Natural killer cell (primary cell): ENCODE measurements at regions not wholly inside any gene's neighbourhood (a gene's known extent, or its start where the extent isn't known, plus 50 kb on each side); places are given as distances from the start of the nearest gene placed in this dataset.

ENCODE experiments used
- ATAC-seq, 3 donors: fragments of 150-1000 bp in 2 of 3; fragments of 200-7000 bp in 1 of 3; cut with Tn5 transposase; 1 replicate in 1 of 3; 2 replicates in 2 of 3; pipeline ENCODE4 v1.10.0; 2021; ENCODE audit warnings: mild to moderate bottlenecking in 2 of 3, moderate library complexity in 2 of 3
- DNase-seq, 2 donors: peaks; one replicate each; pipeline versions ENCODE4 v3.0.0 to v3.0.0-alpha.2; 2013 to 2021; ENCODE audit warnings: mixed read lengths in 1 of 2
- H3K27ac ChIP-seq: one replicate; pipeline ENCODE4 v1.5.1; 2013; ENCODE audit warnings: mild to moderate bottlenecking, low read length
- H3K27me3 ChIP-seq: one replicate; pipeline ENCODE4 v1.6.1; 2013; ENCODE audit warnings: low read length; ENCODE audit not compliant: control insufficient read depth, insufficient read depth
- H3K36me3 ChIP-seq: one replicate; pipeline ENCODE4 v1.6.1; 2013; ENCODE audit warnings: low read length; ENCODE audit not compliant: control insufficient read depth, insufficient read depth
- H3K4me1 ChIP-seq: one replicate; pipeline ENCODE4 v1.6.1; 2013; ENCODE audit warnings: low read length; ENCODE audit not compliant: control insufficient read depth, insufficient read depth
- H3K4me3 ChIP-seq: one replicate; pipeline ENCODE4 v1.5.1; 2013; ENCODE audit warnings: low read length
- H3K9me3 ChIP-seq: one replicate; pipeline ENCODE4 v1.6.1; 2013; ENCODE audit warnings: low read length; ENCODE audit not compliant: control insufficient read depth, insufficient read depth
- H3K27ac Mint-ChIP-seq, 2 donors: one replicate each; pipeline ENCODE4 v1.8.0; 2022; ENCODE audit warnings: mild to moderate bottlenecking in 2 of 2, mixed read lengths in 2 of 2, moderate library complexity in 1 of 2
- H3K27me3 Mint-ChIP-seq, 2 donors: one replicate each; pipeline ENCODE4 v1.8.0; 2022; ENCODE audit warnings: low read depth in 2 of 2, mixed read lengths in 2 of 2
- H3K36me3 Mint-ChIP-seq: one replicate; pipeline ENCODE4 v1.8.0; 2022; ENCODE audit warnings: mixed read lengths
- H3K4me1 Mint-ChIP-seq, 2 donors: one replicate each; pipeline ENCODE4 v1.8.0; 2022; ENCODE audit warnings: mixed read lengths in 2 of 2
- H3K4me3 Mint-ChIP-seq: one replicate; pipeline ENCODE4 v1.8.0; 2022; ENCODE audit warnings: mild to moderate bottlenecking, moderate library complexity, mixed read lengths
- H3K9me3 Mint-ChIP-seq, 2 donors: one replicate each; pipeline ENCODE4 v1.8.0; 2022; ENCODE audit warnings: mixed read lengths in 2 of 2
- CTCF ChIP-seq: fragments of 200-600 bp; IDR thresholded peaks from one replicate; pipeline ENCODE4 v1.8.0; 2022; ENCODE audit warnings: antibody characterized with exemption
- WGBS: methylation state at CpG from one replicate; pipeline ENCODE4 v1.1.7; 2013; ENCODE audit warnings: missing lambda C conversion rate; ENCODE audit not compliant: insufficient coverage; 5-methylcytosine and 5-hydroxymethylcytosine counted together
- intact Hi-C: fragments of 100-400 bp; cut with micrococcal nuclease; formaldehyde crosslinking; loops from one replicate; pipeline ENCODE4 v1.14.2; 2022

GRCh38 chr5:2685651-2686272, 65.7 kb downstream of the IRX2 start:
- Mint-ChIP-seq H3K36me3 (no peaks in the 10 kb centered on the region), H3K4me3 (no peak overlapping the region), H3K4me1 (no peaks in the 10 kb centered on the region), H3K27ac (no peak overlapping the region), H3K27me3 (no peaks in the 10 kb centered on the region), H3K9me3 (peaks cover 0 to 6% of the 10 kb centered on the region in 2 donors)
- intact Hi-C loops: no loop called here
- no peak for TF ChIP-seq CTCF
- DNase-seq: no peak
- Histone ChIP-seq H3K27ac (no peak overlapping the region), H3K36me3 (no peaks in the 10 kb centered on the region), H3K4me3 (no peak overlapping the region), H3K4me1 (no peaks in the 10 kb centered on the region), H3K27me3 (no peaks in the 10 kb centered on the region), H3K9me3 (no peaks in the 10 kb centered on the region)
- 64% methylated on average over 4 of the region's 4 CpGs for whole genome bisulfite sequencing
- no peak for ATAC-seq

GRCh38 chr5:2684606-2685005, 66.9 kb downstream of the IRX2 start:
- DNase-seq: no peak
- Mint-ChIP-seq H3K27ac (no peak overlapping the region), H3K27me3 (no peaks in the 10 kb centered on the region), H3K4me3 (no peak overlapping the region), H3K36me3 (no peaks in the 10 kb centered on the region), H3K4me1 (no peaks in the 10 kb centered on the region), H3K9me3 (peaks cover 0 to 6% of the 10 kb centered on the region in 2 donors)
- intact Hi-C loops: no loop called here
- no peaks in the 10 kb centered on the region for H3K36me3 ChIP-seq
- no peak for TF ChIP-seq CTCF
- H3K4me3 ChIP-seq: no peak overlapping the region
- no peaks in the 10 kb centered on the region for H3K4me1 ChIP-seq
- no peak overlapping the region for H3K27ac ChIP-seq
- 88% methylated on average over 11 of the region's 11 CpGs for WGBS
- H3K9me3 ChIP-seq: no peaks in the 10 kb centered on the region
- H3K27me3 ChIP-seq: no peaks in the 10 kb centered on the region
- ATAC-seq: no peak

GRCh38 chr5:2683720-2684119, 67.8 kb downstream of the IRX2 start:
- ATAC-seq: no peak
- Mint-ChIP-seq H3K4me3 (no peak overlapping the region), H3K9me3 (peaks cover 0 to 4% of the 10 kb centered on the region in 2 donors)

More at GRCh38 chr5:2683720-2684119, 67.8 kb downstream of the IRX2 start:
- Mint-ChIP-seq H3K4me1 (no peaks in the 10 kb centered on the region), H3K27me3 (no peaks in the 10 kb centered on the region), H3K36me3 (no peaks in the 10 kb centered on the region), H3K27ac (no peak overlapping the region)
- no peaks in the 10 kb centered on the region for H3K4me1 ChIP-seq
- no peaks in the 10 kb centered on the region for H3K36me3 ChIP-seq
- no peak for DNase-seq
- no peaks in the 10 kb centered on the region for H3K27me3 ChIP-seq
- intact Hi-C loops: no loop called here
- H3K9me3 ChIP-seq: peaks cover 3% of the 10 kb centered on the region
- no peak overlapping the region for H3K27ac ChIP-seq
- H3K4me3 ChIP-seq: no peak overlapping the region
- TF ChIP-seq CTCF: no peak
- 77% methylated on average over 14 of the region's 14 CpGs for WGBS
